ENCODE measurements at regions not wholly inside any gene's neighbourhood (a gene's known extent, or its start where the extent isn't known, plus 50 kb on each side); places are given as distances from the start of the nearest gene placed in this dataset.

DNA sequence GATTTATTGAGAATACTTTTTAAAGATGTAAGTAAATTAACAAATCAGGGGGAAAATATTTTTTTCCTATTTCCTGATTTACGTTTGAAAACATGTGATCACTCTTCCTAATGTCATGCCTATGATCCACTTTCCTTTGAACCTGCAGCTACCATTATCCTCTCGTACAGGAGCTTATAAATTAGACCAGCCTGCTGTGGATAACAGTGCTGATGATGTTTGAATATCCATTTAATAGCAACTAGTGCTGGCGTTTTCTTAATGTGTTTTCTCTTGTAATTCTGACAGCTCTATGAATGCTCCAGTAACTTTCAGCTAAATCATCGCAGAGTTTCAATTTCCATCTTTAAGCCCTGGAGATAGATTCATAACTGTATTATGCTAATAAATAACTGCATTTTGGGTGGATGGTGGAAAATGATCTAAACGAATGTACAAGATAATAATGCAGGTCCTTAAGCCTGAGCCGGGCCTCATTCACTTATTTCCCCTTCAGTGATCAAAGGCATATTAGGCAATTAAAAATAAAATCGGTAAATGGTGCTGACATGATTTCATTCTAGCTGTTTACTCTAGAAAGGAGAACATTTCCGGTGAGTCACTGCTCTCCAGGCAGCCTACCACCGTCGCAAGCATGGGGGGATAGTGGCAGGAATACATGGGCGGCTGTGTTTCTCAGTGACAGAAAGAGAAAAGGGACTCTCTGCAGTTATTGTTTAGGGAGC is 58.5 kb upstream of the SLC24A5 start:
- FAIRE-seq (no peak), DNase-seq (ENCODE audit: insufficient read length, low spot score) (no peak)
- TF ChIP-seq POLR2AphosphoS5 (IDR thresholded peaks at IDR 0.05; ENCODE audit: low read depth, low read length) (no peak), PAX5 (IDR thresholded peaks at IDR 0.05; ENCODE audit: insufficient read depth, low read length, severe bottlenecking) (no peak), POU2F2 (IDR thresholded peaks at IDR 0.05; ENCODE audit: low read depth, low read length) (no peak), SPI1 (IDR thresholded peaks at IDR 0.05; ENCODE audit: low read depth, low read length) (no peak), TAF1 (IDR thresholded peaks at IDR 0.05; ENCODE audit: low read depth, low read length) (no peak), POLR2A (IDR thresholded peaks at IDR 0.05; ENCODE audit: low read depth, low read length) (no peak)

DNA sequence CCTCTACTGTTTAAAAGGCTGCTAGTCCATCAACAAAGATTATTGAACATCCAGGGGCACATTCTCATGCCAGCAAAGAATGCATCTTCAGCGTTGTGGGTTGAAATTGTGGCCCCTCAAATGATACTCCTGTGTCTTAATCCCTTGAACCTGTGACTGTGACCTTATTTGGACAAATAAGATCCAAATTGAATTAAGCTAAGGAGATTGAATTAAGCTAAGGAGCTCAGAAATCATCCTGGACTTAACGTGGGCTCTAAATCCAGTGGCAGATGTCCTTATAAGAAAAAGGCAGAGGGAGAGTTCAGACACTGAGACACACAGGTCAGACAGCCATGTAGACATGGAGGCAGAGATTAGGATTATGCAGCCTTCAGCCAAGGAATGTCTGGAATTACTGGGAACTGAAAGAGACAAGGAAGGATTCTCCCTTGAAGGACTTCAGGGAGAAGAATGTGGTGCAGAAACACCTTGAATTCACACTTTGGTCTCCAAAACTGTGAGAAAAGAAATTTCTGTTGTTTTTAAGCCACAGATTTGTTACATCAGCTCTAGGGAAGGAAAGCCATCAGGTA is 57.3 kb upstream of the SLC24A5 start:
- DNase-seq (ENCODE audit: insufficient read length, low spot score), result no peak
- no peak for TF ChIP-seq SPI1 (IDR thresholded peaks at IDR 0.05; ENCODE audit: low read depth, low read length)
- TF ChIP-seq PAX5 (IDR thresholded peaks at IDR 0.05; ENCODE audit: insufficient read depth, low read length, severe bottlenecking), result no peak
- TF ChIP-seq POU2F2 (IDR thresholded peaks at IDR 0.05; ENCODE audit: low read depth, low read length), result no peak
- TF ChIP-seq POLR2AphosphoS5 (IDR thresholded peaks at IDR 0.05; ENCODE audit: low read depth, low read length), result no peak
- no peak for TF ChIP-seq POLR2A (IDR thresholded peaks at IDR 0.05; ENCODE audit: low read depth, low read length)
- TF ChIP-seq TAF1 (IDR thresholded peaks at IDR 0.05; ENCODE audit: low read depth, low read length), result no peak
- FAIRE-seq, result no peak

DNA sequence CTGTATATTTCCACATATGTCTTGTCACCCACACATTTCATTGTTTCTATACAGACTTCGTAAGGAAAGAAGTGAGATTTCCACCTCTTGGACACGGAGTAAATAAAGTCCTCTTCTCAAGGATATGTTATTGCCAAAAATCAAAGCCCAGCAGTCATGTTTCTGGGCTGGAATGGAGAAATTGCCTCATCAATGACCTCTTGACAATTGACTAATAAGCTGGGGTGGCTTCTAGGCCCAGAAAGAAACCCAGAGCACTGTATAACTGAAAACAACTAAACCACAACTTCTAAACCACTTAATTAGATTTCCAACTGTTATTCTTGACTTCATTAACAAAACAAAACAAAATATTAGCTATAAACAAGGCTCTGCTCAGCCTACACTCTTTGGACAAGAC is 56.4 kb upstream of the SLC24A5 start:
- DNase-seq (ENCODE audit: insufficient read length, low spot score) (no peak), FAIRE-seq (no peak)
- no peak for TF ChIP-seq TAF1 (IDR thresholded peaks at IDR 0.05; ENCODE audit: low read depth, low read length)
- no peak for TF ChIP-seq SPI1 (IDR thresholded peaks at IDR 0.05; ENCODE audit: low read depth, low read length)
- no peak for TF ChIP-seq POLR2AphosphoS5 (IDR thresholded peaks at IDR 0.05; ENCODE audit: low read depth, low read length)
- TF ChIP-seq POLR2A (IDR thresholded peaks at IDR 0.05; ENCODE audit: low read depth, low read length), result no peak
- no peak for TF ChIP-seq PAX5 (IDR thresholded peaks at IDR 0.05; ENCODE audit: insufficient read depth, low read length, severe bottlenecking)
- TF ChIP-seq POU2F2 (IDR thresholded peaks at IDR 0.05; ENCODE audit: low read depth, low read length), result no peak

DNA sequence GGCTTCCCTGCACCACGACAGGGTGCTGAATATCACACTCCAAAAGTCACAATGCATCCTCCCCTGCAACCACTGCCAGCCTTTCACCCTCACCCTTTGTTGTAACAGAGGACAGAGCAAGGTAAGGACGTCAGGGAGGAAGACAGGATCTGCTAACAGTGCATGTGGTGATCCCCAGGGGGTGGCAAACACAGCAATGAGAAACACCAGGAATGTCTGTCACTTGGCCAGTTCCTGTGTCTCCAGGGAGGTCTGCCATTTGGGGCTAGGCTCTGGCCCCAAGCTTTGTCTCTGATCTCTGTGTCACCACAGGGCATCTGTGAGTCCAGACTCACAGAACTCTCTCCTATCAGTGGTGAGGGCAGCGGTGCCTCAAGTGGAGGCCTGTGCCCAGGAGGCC is 54.3 kb upstream of the SLC24A5 start:
- DNase-seq (ENCODE audit: insufficient read length, low spot score) (no peak), FAIRE-seq (no peak)
- TF ChIP-seq POLR2AphosphoS5 (IDR thresholded peaks at IDR 0.05; ENCODE audit: low read depth, low read length), result no peak
- TF ChIP-seq POU2F2 (IDR thresholded peaks at IDR 0.05; ENCODE audit: low read depth, low read length), result no peak
- no peak for TF ChIP-seq TAF1 (IDR thresholded peaks at IDR 0.05; ENCODE audit: low read depth, low read length)
- TF ChIP-seq POLR2A (IDR thresholded peaks at IDR 0.05; ENCODE audit: low read depth, low read length), result no peak
- no peak for TF ChIP-seq PAX5 (IDR thresholded peaks at IDR 0.05; ENCODE audit: insufficient read depth, low read length, severe bottlenecking)
- no peak for TF ChIP-seq SPI1 (IDR thresholded peaks at IDR 0.05; ENCODE audit: low read depth, low read length)

All from GM12891 (cell line).